SK-N-SH (cell line): ENCODE measurements at regions not wholly inside any gene's neighbourhood (a gene's known extent, or its start where the extent isn't known, plus 50 kb on each side); places are given as distances from the start of the nearest gene placed in this dataset.

Experiments
- CHD2 ChIP-seq: fragments of 150-350 bp; IDR thresholded peaks from 2 replicates; pipeline ENCODE4 v1.6.1; 2018; ENCODE audit warnings: low read length; ENCODE audit not compliant: partially characterized antibody
- CTCF ChIP-seq: fragments of 200-600 bp; sonication (generic); IDR thresholded peaks from 2 replicates; pipeline ENCODE4 v1.6.1; 2017; ENCODE audit warnings: antibody characterized with exemption, mild to moderate bottlenecking, moderate library complexity
- ELF1 ChIP-seq: IDR thresholded peaks from 2 replicates; pipeline ENCODE4 v1.4.0; 2012
- FOSL2 ChIP-seq: IDR thresholded peaks from 2 replicates; pipeline ENCODE4 v1.4.0; 2012; ENCODE audit warnings: low read depth, mild to moderate bottlenecking, moderate library complexity, borderline replicate concordance
- GABPA ChIP-seq: IDR thresholded peaks from 2 replicates; pipeline ENCODE4 v1.4.0; 2012; ENCODE audit warnings: low read depth, mild to moderate bottlenecking
- TF ChIP-seq, protein P1 (sequence below): IDR thresholded peaks from 2 replicates; pipeline ENCODE4; 2012

DNA sequence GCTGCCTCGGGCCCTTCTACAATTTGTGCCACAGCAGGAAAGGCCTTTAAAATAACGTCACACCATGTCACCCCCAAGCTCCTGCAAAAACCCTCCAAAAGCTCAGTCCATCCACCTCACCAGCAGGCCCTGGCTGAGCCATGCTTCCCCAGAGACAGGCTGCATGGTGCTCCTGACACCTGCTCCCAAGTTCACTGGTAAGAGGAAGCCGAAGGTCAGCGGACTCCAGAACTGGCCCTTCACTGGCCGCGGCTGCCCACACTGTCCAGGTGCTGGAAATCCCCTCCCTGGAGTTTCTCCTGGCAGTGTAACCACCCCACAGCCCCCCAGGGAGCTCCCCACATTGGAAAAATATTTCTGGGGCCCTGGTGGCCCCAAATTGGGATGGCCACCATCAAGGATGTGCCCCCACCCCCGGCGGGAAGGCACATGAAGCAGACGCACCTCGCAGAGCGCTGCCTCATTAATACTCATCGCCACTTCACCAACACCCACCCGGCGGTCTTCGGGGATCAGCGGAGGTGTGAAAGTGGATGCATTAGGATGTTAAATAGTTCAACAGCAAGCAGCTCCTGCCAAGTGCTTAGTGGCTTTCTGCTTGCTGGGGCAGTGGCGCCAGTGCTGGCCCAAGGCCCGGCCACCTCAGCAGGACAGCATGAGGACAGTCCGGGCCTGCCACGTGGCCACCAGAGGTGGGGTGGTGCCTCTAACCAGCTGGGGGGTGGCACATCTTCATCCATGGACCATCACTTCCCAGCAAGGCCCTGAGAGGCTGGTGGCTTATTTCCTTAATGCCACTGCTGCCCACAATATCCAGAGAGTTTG, 146.1 kb upstream of the IQSEC1 start:
- TF ChIP-seq CHD2 = no peak
- TF ChIP-seq CTCF = no peak
- no peak for TF ChIP-seq GABPA
- TF ChIP-seq ELF1 = no peak
- TF ChIP-seq, protein P1, sequence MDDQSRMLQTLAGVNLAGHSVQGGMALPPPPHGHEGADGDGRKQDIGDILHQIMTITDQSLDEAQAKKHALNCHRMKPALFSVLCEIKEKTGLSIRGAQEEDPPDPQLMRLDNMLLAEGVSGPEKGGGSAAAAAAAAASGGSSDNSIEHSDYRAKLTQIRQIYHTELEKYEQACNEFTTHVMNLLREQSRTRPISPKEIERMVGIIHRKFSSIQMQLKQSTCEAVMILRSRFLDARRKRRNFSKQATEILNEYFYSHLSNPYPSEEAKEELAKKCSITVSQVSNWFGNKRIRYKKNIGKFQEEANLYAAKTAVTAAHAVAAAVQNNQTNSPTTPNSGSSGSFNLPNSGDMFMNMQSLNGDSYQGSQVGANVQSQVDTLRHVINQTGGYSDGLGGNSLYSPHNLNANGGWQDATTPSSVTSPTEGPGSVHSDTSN = no peak
- TF ChIP-seq FOSL2 = no peak
